ENCODE measurements at regions not wholly inside any gene's neighbourhood (a gene's known extent, or its start where the extent isn't known, plus 50 kb on each side); places are given as distances from the start of the nearest gene placed in this dataset.

DNA sequence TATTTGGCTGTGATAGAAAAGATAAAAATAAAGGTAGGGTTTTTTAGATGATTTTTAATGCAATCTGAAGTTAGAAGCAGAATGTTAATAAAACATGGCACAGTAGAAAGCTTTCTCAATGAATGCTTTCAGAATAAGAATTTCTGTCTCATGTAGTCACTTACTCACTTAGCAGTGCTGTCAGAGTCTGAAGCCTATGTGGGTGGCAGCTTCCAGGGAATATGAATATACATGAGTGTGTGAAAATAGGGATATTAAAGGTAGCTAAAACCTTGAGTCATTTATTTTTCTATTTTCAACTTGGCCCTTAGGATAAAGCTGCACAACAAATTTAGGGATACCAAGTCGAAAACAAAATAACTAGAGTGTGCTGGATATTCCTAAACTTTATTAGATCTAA is 427.9 kb downstream of the AEBP2 start:
- no peak for DNase-seq (ENCODE audit: low spot score)

DNA sequence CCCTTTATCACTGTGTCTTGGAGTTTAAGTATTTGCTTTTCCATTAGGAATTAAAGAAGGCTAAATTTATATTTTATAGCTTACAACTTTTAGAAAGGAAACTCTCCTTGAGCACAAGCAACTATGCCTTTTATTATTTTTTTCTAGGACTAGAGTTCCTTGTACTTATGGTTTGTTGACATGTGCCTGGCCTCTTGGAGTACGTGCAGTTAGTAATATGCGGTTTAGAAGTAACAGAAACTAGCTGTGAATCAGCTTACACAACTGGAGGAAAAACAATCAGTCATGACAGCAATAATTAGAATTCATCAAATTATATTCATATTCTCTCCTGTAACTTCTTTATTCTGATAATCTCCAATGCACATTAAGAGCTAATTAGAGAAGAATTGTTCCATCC is 428.7 kb downstream of the AEBP2 start:
- DNase-seq (ENCODE audit: low spot score) = no peak

DNA sequence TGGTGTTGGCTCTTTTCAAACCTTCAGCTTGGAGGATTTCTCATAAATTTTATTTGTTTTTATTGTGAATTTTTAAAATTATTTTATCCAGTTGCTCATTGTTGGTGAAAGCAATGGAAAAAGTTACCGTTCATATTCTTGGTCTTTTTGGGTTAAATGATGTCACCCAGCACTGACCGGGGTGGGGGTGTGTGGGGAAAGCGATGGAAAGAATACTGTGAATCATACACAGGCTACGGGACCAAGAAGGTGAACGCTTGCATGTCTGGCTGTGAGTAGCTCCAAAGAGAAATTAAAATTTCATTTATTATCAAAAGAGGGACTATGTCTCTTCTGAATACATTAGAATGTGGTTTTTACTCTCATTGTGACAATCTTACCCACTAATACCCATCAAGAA is 430.1 kb downstream of the AEBP2 start:
- no peak for DNase-seq (ENCODE audit: low spot score)

DNA sequence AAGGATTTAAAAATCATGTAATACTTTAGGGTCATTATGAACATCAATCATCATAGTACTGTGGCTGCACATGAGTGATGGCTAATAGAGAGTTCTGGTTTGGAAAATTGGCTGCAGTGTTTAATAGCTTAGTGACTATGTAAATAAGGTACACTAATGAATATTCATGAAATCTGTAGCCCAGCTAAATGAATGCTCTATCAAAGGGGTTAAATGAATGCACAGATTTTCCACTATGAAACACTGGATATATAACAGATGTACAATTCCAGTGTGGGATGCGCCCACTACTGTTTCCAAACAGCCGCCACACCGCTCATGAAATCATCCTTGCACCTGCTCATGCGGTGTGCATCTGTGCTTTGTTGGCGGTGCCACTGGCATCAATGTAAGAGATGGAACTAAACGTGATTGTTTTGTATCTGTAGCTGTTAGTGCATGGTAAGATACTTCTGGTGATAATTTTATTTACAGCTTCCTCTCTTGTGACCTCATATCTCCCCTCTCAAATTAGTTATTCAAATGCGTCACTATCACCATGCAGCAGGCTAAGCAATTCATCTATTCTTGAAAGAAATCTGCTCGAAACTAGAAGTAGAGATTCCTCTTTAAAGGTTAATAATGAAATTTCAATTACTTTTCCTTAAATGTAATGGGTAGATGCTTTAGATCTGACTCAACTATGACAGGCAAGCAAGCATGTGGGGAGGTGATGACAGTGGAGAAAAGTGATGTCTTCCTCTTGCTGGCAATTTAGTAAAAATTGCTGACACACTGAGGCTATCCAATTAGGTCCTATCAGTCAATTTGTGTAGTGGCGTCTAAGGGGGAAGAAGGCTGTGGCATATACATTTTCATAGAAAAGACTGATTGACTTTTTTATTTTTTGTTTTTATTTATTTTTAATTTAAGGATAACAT is 433.6 kb downstream of the AEBP2 start:
- no peak for DNase-seq (ENCODE audit: low spot score)

DNA sequence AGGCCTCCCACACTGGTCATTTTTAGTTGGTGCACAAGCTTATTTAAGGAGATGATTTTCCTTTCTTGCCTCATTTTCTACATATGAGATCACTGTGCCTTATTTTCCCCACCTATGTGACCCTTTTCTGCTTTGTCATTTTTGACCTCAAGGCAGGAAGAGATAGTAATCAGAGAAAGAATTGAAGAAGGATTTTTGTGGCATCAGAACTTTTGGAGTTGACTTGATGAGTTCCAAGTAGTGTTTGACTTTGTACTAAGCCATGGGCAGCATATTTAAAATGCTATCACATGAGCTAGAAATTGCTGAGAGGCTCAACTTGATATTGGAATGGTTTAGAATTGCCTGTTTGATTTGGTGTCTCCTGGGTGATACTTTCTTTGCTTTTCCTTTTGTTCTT is 440.8 kb downstream of the AEBP2 start:
- no peak for DNase-seq (ENCODE audit: low spot score)

DNA sequence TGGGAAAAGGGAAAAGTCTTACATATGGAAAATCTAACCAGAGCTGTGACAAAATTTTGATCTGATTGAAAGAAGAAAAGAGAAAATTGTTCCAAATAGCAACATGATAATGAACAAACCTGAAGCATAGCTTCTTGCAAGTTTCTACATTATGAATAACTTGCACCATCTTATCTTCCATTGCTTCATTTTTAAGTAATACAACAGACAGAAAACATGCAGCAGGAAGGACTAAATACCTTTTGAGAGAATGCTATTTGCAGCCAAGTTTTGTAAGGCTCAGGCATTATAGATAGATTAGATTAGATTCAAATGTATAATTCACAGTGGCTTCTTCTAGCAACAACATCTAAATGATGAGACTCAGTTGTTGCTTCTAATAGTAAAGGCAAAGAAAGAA is 441.4 kb downstream of the AEBP2 start:
- DNase-seq (ENCODE audit: low spot score) = no peak

DNA sequence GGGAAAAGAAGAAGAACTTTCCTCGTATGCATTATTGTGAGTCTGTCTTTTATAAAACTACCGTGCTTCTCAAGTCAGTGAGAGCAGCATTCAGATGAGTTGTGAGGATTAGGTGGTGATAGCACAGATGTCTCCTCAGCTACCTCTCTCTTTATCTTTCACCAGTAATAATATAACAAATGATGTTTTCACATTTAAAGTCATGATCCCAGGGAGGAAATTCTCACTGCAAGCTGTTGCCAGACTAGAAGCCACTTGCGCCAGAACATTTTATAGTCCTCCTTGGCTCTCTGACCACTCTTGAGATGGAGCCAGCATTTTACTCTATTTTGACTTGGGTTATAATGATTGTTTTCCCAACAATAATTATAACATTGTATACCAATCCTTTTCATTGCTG is 443.1 kb downstream of the AEBP2 start:
- no peak for DNase-seq (ENCODE audit: low spot score)

DNA sequence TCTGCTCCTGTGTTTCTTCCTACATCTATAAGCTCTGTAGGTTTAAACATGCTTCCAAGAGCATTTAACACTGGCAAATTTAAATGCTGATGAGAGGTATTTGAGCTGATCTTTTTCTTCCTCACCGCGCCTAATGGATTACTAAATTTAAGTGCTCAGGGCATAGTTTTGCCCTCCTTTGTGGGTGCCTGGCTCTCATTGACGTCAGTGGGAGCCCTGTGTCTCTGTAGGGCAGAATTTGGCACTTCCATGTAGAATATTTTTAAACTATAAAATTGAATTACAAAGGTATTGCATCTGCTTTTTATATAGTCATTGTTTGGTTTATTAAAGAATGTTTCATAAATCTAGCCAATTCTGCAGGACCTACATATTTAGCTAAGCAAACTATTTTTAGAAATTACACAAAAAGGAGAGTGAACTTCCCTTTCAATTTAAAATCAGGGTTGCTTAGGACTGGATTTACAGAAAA is 444.8 kb downstream of the AEBP2 start:
- DNase-seq (ENCODE audit: low spot score) = no peak

DNA sequence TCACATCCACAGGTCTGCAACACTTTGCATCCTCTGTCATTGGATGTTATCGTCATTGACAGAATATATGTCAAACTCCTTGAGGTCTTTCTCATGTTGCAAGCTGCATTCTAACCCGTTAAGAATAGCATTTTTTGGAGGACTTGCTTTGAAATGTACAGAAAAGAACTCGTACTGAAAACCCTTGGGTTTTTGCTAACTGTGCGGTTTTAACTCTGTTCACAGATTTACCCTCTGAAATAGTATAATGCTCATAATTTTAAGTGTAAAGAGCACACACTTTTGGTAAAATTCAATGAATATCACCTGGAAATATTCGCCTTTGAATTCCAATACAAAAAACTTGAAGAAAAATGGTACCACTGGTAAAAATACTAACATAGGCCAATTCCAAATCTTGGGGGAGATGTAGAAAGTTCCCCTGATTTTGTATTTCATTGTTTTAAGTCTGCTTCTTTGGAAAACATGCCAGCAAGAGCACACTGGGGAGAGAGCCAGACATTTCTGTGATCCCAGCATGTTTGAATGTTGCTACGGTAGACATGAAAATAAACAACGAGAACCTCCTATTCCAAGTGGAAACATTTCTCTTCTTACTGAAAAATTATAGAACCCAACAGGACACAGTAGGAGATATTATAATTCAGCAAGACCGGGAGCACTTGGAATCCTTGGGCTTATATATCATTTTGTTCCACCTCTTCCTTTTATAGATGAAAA is 446.0 kb downstream of the AEBP2 start:
- no peak for DNase-seq (ENCODE audit: low spot score)

DNA sequence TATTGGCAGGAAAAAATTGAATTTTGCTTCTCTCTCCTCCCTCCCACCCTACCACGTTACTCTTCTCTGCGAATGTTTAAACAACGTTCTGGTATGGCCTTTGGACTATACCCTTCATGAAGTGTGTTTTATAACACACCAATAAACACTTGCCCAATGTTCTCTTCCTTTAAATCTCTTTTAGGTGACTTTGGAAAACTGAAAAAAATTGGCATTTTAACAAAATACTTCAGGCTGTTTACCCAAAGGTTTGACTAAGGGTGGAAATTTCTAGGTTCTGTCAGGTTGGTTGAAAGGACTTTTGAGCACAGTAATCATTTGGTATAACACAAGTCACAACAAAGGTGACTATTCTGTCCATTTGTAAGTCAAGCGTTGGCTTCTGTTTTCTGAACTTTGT is 446.8 kb downstream of the AEBP2 start:
- no peak for DNase-seq (ENCODE audit: low spot score)

DNA sequence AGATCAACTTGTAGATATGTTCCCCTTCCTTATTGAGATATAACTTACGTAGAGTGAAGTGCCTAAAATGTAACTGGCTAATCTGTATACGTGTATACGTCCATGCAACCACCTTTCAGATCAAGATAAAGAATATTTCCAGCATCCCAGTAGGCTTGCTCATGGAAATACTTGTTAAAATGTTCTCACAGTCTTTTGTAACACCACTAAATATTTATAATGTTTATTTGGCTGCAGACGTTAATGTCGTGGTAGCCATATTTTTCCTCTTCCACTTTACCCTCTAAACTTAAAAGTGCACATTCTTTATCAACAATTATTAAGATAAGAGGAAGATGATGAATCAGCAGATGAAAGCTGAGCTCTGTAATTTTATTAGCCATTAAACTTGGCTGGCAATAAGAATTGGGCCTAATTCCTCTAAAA is 447.4 kb downstream of the AEBP2 start:
- no peak for DNase-seq (ENCODE audit: low spot score)

DNA sequence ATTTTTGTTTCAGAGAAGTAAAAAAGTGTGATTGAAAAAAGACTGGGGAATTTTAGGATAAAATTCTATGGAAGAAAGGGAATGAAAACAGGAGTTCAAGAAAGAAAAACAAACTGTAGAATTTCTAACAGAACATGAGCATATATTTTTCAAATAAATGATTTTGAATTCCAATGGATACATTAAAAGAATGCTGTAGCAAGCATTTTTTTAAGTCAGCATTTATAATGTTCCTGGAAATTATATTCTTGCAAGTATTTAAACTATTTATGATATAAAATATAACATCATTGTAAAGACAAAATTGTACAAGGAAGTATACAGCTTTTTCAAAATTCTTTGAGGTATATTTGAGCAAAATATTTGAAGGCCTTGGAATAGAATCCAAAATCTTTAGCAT is 450.7 kb downstream of the AEBP2 start:
- no peak for DNase-seq (ENCODE audit: low spot score)

DNA sequence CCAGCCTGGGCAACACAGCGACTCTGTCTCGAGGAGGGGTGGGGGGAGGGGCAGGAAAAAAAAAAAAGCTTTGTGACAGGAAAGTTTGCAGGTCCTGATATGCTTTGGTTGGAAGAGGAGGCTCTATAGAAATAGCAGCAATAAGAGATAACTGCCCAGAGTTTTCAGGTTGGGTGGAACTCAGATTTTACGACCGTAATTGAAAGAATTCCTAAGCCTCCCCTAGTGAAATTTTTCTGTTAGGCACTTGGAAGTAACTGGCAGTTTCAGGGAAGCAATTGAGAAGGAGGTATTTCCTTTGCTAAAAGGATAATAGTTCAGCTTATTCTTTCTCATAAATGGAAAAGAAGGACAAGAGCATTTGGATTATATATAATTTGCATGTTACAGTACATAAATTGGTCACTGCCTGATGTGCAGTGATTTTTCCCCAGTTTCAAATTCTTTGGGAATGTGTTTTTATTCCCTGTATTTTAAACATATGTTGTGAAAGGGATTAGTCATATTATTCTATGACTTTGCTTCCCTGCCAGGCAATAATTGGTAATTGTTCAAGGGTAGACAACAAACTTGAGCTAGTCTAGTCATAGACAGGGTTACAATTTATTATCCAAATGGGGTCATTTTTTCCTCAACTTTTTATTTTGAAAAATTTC is 452.8 kb downstream of the AEBP2 start:
- DNase-seq (ENCODE audit: low spot score) = no peak

DNA sequence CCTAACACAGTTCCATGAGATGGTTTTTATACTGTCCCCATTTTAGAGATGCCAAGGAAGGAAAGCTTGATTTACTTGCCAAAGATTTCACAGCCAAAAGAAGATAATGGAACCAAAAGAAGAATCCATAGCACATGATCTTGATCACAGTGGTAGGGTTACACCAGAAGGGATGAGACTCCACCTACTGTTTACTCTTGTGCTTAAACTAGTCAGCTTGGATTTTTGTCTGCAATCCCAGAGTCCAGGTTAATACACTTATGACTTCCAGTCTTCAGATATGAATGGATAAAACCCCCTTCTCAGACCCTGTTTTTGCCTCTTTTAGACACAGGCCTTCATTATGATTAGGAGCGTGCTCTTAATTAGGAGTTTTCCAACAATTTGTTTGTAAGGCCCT is 454.2 kb downstream of the AEBP2 start:
- no peak for DNase-seq (ENCODE audit: low spot score)

DNA sequence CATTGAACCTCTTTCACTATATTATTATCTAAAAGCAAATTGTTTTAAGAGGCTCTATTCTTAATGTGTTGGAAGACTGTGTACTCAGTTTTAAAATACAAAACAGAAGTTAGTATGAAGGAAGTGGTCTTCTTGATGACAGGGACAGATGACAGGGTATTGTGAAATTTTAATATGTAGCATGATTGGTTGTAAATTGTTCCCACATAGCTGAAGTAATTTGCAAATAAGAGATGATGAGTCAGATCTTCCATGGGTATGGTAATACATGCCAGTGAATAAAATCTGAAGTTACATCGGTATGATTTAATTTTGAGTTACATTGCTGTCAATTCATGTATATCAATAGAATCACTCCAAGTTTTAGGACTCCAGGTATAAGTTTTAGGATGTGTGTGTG is 454.8 kb downstream of the AEBP2 start:
- no peak for DNase-seq (ENCODE audit: low spot score)

DNA sequence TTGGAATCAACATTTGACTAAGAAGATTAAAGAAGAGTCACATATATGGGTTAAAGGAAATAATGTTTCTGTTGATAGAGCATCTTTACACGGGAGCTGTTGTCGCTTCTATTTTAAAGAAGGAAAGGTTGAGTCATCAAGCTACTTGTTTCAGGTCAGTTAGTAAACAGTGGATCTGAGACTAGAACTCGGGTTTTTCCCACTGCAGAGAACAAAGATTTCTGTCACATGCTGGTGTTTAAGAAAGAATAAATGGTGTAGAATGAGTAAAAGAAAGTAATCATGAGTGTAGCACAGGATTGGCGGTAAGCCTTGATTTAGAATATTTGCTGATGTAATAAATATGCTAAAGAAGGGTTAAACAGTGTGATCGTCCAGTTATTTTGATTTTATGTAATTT is 455.5 kb downstream of the AEBP2 start:
- DNase-seq (ENCODE audit: low spot score) = no peak

DNA sequence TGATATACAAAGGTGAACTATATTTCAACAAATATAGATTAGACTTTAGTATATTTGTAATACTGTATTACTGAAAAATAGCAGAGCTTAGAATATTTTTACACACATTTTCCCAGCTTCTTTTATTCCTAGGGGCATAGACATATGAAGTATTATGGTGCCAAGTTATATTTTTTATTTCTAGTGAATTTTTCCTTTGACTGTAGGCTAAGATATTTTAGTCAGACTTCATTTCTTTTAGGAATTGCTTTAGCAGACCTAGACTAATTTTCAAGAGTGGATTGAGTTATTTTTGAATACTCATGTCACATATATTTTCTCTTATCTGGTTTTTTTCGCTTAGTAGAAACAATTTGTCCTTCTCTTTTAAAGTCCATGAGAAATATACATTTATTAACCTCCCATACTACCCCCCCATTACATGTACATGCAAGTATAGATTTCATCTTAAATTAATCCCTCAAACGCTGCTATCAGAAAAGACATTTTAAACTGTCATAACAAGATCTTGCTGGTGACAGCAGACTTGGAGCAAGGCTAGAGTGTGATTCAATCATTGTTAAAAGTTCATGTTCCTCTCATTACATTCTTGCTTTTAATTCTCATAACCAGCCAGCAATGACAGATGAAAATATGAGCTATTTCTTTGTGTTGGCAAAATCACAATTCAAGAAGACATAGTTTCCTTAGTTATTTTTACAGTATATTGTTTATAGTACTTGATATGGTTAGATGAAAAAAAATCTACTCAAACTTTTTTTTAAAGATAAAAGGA is 456.1 kb downstream of the AEBP2 start:
- DNase-seq (ENCODE audit: low spot score) = no peak

DNA sequence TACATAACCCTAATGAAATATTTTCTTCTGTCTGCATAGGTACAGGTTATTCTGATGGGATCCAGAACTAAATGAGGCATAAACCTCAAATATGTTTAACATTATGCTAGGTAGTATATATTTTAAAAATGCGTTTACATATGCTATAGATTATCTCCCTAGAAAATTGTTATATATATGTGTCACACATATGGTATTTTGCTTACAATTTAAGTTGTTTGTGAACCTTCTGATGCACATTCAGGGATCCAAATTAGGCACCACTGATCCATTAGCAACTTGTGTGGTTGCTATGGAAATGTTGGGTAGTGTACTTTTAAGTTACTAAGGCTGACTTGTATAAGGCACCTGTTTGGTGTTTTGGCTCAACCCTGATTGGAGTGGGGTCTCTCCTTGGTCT is 456.7 kb downstream of the AEBP2 start:
- no peak for DNase-seq (ENCODE audit: low spot score)

DNA sequence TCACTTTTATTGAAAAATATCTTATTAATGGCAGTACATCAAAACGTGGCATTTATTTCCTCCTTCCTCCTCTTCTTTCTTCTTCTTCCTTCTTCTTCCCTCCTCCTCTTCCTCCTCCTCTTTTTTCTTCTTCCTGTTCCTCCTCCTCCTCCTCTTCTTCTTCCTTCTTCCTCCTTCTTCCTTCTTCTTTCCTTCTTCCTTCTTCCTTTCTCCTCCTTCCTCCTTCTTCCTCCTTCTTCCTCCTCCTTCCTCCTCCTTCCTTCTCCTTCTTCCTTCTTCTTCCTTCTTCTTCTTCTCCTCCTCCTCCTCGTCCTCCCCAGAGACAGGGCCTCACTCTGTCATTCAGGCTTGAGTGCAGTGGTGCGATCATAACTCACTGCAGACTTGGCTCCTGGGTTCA is 457.2 kb downstream of the AEBP2 start:
- no peak for DNase-seq (ENCODE audit: low spot score)

DNA sequence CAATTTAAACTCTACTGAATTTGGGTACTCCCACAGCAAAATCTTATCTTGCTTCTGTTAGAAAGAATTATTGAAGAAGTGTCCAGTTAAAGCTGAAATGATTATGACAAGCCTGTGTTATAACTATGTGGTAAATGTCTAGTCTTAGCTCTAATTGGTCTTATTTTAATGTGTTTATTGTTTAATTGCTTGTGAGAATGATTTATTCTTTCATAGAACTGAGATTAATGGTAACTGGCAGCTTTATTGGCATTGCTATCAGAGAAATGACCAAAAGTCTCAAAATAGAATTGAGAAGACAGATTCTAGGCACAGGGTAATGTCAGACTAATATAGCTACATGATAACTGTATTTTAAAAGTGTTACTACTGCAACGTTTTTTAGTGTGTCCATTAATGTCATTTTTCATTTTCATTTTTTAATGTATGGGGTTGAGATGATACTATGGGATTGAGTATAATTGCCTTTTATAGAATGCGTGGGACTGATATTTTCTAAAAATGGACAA is 458.7 kb downstream of the AEBP2 start:
- DNase-seq (ENCODE audit: low spot score) = no peak

DNA sequence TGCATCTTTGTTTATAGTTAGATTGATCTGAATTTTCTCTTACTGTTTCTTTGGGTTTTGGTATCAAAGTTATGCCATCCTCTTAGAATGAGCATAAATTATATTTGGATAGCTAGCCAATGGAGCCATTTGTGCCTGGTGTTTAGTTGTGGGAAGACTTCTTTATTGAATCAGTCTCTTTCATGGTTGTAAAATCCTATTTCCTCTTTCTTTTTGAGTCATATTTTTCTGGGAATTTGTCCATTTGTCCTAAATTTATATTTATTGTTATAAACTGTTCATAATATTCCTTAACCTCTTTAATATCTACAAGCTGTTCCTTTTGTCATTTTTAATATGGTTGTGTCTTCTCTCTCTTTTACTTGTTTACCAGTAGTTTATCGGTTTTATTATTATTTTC is 462.5 kb downstream of the AEBP2 start:
- DNase-seq (ENCODE audit: low spot score) = no peak

Measured in HT-29 (cell line).